Stimulated activated CD8-positive, alpha-beta memory T cell treated with anti-CD3 and anti-CD28 coated beads, Interleukin-12 subunit alpha, Interleukin-12 subunit beta, amount 100 ng/mL, for 4 hours (primary cell): ENCODE measurements at regions not wholly inside any gene's neighbourhood (a gene's known extent, or its start where the extent isn't known, plus 50 kb on each side); places are given as distances from the start of the nearest gene placed in this dataset.
"Not testable (repeated sequence)": the region's sequence is repeated elsewhere in the genome, so short reads cannot be mapped to it uniquely, and the experiment has no call there.

ENCODE experiments used
- DNase-seq: peaks from one replicate; pipeline ENCODE4 v3.0.0-alpha.2; 2020; ENCODE audit warnings: low read depth

DNA sequence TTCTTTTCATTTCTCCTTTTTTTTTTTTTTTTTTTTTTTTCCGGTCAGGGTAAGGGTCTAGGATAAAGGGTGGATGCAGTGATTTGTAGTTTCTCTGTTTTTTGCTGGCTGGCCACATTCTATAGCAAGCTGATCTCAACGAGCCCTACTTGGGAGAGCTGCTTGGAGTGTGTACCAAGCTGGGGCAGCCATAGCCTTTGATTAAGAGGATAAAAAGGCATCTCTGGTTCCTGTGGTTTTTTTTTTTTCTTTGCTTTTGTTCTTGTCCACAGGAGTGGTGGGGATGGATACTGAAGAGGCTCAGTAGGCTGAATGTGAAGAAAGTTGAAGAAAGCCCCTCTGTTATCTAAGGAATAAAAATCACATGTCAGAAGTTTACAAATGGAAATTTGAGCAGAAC lies 955.3 kb upstream of the WWC1 start:
- no peak for DNase-seq

DNA sequence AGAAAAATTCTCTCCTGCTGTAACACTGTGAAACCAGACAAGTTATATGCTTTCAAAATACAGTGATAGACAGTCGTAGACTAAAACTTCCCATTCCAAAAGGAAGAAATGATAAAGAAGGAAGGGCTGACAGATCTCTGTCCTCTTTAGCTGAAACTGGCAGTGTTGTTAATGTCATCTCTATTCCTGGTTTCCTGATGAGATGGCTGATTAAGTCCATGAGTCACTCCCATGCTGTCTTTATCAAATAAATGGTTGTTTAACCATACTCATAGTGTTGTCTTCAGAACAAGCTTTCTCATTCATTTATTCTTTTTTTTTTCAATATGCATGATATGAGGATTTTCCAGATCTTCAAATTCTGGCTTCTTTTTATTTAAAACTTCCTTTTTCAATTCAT lies 952.2 kb upstream of the WWC1 start:
- DNase-seq: no peak

DNA sequence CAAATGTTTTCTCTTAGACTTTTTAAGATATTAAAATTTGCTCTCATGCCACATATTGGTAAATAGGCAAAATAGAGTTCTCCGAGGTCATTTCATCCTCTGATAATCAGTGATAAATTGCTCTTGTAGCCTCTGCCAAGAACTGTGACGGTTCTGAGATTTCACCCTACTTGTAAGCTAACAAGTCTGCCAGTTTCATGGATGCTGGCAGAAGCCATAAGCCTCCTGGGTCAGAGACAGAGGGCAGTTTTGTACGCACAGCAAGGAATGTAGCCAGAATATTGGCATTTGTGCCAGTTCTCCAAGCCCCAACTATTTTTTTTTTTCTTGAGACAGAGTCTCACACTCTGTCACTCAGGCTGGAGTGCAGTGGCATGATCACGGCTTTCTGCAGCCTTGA lies 945.0 kb upstream of the WWC1 start:
- DNase-seq: no peak

DNA sequence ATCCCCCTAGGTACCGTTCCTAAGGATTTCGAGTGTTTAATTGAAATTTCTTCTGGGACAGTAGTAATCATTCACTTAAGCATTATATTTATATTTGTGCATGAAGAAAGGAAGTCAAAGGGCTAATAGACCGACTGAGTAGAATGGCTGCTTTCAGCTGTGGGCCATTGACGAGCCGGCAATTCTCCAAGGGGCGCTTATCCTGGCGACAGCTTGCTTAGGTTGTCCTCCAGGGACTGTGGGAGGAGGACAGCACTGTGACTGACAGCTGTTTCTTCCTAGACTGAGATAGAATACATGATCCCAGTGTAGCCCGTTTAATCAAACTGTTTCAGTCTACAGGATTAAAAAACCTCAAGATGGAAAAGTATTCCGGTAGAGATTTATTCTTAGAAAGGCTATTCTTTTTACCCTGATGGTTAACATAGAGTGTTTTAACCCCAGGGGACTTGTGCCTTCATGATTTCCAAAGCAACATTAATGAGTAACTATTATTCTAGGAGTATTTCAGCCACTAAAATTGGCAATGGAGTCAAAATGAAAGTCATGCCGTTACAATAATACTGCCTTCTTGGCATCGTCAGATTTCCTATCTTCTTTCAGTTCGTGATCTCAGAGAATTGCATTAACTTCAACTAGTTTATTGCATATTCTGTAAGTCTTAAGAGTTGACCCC lies 943.1 kb upstream of the WWC1 start:
- DNase-seq: no peak

DNA sequence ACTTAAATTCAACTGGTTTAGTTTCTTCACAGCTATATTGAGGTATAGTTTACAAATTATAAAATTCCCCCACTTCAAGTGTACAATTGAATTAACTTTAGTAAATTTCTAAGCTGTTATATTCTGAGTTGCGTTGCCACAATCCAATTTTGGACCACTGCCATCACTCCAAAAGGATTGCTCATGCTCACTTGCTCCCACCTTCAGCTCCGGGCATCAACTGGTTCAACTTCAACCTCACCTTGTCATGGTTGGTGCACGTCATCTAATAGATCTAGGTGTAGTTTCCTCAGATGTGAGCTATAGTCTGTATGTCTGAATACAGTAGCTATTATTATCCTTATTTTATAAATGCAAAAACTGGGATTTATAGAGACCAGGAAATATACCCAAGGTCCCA lies 942.5 kb upstream of the WWC1 start:
- no peak for DNase-seq

DNA sequence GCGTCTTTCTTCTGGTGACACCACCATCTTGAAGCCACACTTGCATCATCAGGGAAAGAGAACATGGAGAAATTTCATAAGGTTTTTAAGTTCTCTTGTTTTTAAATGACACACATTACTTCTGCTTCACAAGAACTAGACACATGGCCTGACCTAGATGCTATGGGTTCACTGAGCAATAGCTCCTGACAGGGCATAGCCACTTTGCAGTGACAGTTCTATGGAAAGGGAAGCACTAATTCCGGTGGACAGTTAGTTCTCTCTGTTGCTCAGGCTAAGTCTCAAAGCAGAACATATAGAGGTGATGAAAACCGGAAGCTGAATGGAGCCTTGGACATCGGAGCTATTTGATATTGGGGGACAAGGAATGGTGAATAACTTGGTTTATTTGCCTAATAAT lies 940.1 kb upstream of the WWC1 start:
- no peak for DNase-seq

DNA sequence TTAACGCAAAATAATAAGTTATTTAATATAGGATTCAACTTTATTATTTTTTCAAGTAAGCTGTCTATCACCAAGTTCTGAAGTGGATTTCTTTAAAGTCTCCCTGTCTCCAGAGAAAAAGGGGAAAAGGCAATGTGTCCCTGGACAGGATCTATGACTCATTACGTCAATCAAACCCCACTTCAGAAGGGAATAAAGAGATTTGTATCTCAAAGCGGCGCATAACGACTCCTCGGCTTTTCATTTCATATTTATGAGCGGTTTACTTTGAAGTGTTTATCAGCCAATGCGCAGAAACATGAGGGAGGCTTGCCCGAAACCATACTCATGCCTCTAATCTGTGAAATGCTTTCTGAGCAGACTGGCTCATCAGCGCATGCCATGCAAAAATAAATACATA lies 938.6 kb upstream of the WWC1 start:
- DNase-seq: no peak

DNA sequence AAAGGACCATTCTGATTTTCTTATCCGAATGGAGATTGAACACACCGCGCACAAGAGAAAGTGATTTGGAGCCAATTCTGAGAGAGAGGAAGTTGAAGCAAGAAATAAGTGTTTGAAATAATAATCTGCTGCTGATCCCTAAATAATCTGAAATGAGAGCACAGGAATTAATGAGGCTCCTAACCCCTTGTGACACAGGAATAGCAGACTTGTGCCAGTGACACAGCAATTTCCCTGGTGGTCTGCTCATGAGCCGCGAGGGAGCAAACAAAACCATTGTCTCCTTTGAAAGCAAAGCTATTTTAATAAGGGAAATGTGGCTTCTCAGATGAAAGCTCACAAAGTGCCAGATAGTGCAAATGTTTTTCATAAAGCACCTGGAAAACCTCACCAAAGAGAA lies 936.1 kb upstream of the WWC1 start:
- DNase-seq: no peak

DNA sequence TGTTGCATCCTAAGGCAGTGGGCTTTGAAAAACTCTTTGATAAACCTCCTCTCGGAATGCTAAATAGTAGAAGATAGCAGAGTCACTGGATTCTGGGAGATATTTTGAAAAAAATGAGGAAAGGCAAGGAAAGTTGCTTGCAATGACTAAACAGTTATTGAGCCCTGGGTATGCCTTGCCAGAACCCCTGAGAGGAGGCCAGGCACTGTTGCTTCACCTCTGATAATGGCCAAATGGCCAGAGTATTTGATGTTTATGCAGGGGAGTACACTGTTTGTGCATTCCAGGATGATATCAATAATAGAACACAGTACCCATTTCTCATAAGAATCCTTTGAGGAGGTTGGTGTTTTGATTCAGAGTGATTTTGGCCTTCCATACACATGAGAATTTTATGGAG lies 935.1 kb upstream of the WWC1 start:
- no peak for DNase-seq

DNA sequence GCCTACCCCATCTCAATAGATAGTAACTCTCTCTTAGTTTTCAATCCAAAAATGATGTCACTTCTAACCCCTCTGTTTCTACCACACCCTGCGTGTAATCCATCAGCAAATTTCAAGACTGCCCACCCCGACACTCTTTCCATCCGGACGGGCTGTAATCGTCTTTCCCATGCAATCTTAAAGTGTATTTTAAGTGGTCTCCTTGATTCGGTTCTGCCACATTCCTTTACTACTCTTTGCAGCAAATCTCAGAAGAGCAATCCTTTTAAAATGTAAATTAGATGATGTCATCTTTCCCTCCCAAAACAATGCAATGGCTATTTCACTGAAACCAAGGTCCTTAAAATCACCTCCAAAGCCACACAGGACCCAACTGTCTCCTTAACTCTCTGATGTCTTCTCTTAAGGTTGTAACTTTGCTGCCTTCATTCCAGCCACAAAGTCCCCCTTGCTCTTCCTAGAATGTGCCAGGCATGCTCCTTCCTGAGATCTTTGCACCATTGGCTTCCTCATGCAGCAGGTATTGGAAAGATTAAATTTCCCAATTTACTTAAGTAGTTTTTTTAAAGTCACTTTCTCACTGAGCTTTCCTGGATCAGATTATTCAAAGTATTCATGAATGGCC lies 932.5 kb upstream of the WWC1 start:
- no peak for DNase-seq

DNA sequence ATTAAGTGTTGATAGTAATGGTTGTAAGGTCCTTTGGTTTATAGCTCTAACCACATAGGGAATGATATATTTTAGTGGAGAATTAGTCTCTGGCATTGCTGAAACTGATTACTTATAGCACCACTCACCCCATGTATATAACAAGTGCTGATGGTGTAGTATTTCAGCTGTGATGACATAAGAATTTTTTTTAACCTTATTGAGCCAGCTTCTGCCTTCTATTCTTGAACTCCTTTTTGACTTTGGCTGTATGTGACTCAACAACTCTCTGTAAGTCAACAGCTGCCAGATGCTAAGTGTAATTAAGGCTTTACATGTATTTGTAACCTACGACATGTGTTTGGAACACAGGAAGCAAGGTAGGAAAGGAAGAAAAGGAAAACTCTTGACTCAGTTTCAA lies 929.6 kb upstream of the WWC1 start:
- DNase-seq: no peak

DNA sequence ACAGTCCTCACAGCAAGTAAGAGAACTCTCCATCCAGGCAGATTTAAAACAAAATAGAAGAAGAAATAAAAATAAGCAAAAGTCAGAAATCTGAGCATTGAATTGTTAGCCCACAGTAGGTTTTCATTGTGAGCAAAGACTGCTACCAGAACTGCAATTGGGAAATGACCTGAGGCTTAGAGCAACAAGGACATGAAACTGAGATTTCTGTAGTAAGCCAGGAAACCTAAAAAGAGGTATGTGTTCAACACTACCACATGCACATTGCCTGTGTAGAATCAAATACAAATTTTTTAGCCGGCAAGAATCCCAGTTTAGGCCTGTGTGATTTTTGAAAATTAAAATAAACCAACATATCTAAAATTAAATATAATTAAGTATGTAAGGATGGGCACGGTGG lies 928.4 kb upstream of the WWC1 start:
- DNase-seq: no peak

DNA sequence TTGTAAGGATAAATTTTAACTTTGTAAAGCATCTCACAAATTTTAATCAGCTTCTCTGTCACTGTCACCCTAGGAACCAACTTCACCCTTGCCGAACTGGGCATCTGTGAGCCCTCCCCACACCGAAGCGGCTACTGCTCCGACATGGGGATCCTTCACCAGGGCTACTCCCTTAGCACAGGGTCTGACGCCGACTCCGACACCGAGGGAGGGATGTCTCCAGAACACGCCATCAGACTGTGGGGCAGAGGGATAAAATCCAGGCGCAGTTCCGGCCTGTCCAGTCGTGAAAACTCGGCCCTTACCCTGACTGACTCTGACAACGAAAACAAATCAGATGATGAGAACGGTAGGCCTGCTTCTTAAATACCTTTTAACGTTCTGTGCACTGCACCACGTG lies 916.3 kb upstream of the WWC1 start:
- DNase-seq: no peak

DNA sequence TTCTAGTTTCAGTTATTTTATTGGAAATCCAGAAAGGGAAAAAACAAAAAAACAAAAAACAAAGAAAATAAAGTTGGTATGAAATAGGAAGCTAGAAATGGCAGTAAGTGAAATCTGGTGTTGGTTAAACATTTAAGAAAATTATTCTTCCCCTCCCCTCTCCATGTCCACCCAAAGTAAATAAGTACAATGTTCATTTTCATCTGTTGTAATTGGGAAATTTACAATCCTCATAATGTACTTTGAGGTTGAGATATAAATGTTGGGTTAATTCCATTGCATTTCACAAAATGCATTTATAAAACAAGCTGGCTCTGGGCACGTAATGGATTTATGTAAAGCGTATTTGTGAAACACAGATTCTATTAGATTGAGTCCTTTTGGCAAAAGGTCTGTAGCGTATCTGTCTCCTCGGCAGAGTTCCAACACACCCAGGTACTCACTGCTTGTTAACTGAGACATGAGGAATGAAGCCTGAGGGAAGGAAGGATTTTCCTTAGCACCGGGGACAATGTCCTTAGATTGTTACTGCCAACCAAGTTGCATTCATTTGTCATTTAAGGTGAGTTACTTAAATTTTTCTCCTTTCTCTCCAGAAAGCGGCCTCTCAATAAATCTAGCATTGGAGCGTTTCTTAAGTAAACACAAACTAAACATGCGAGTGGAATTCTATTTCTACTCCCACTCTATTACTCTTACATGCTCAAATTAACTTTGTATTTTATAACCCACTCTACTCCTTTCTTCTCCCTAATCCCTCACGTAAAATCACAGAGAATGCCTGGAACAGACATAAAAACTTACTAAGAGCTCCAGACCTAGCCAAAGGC lies 912.3 kb upstream of the WWC1 start:
- DNase-seq: no peak

DNA sequence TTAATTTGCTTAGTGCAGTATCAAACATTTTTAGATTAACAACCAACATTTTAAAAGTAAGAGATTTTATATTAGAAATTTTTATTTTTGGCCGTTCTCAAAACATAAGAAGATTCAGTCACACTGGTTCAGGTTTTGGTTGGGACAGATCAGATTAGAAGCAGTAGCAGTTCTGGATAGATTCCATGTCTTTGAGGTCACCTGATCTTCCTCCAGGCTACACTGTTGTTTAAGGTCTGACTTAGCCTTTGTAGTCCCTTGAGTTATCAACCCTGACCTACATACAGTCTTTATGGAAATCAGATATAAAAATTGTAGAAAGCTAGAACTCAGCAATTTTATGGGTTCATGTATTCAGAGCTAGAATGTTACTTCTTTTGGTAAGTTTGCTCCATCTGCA lies 910.0 kb upstream of the WWC1 start:
- DNase-seq: no peak

DNA sequence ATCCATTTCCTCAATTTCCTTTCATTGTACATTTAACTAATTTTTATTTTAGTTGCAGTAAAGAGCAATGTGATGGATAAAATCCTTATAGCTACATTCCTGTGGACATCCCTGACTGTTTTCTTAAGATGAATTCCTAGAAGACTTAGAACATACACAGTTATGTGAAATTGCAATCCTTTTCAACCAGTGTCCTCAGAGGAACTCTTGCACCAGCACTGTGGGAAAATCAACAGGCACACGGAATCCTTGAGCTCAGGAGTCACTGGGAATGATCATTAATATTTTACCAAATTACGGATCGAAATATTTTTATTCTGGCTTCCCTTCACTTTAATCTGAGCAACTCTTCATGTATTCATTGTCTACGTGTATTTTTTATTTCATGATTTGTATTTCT lies 901.9 kb upstream of the WWC1 start:
- no peak for DNase-seq

DNA sequence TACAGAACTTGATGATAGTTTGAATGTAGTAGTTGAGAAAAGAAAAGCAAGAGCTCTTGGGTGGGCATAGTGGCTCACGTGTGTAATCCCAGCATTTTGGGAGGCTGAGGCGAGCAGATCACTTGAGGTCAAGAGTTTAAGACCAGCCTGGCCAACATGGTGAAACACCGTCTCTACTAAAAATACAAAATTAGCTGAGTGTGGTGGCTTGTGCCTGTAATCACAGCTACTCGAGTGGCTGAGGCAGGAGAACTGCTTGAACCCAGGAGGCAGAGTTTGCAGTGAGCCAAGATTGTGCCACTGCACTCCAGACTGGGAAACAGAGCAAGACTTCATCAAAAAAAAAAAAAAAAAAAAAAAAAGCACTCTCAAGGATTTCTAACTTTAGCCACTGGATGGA lies 900.2 kb upstream of the WWC1 start:
- not testable (repeated sequence) for DNase-seq

DNA sequence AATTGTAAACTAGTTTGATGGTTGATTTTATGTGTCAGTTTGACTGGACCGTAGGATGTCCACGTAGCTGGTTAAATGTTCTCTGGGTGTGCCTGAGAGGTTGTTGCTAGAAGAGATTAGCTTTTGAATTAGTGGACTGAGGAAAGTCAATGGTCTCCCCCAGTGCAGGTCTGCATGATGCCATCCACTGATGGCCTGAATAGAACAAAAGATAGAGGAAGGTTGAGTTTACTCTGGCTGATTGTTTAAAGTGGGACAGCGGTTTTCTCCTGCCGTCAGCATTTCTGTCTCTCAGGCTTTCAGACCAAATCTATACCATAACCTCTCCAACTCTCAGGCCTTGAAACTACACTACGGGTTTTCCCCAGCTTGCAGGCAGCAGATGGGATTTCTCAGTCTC lies 899.2 kb upstream of the WWC1 start:
- DNase-seq: no peak

DNA sequence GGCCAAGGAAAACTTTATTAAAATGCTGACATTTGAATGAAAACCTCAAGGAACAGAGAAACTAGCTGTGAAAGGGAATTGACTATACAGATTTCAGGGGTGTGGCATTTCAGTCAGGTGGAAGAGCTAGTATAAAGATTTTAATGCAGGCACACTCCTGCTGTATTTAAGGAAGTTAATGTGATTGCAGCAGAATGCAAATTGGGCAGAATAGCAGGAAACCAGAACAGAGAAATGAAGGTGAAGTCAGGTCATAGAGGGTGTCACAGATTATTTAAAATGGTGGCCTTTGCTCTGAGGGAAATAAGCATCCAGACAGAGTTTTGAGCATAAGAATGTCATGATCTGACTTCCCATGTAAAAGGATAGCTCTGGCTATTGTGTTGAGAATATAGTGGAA lies 898.1 kb upstream of the WWC1 start:
- DNase-seq: no peak

DNA sequence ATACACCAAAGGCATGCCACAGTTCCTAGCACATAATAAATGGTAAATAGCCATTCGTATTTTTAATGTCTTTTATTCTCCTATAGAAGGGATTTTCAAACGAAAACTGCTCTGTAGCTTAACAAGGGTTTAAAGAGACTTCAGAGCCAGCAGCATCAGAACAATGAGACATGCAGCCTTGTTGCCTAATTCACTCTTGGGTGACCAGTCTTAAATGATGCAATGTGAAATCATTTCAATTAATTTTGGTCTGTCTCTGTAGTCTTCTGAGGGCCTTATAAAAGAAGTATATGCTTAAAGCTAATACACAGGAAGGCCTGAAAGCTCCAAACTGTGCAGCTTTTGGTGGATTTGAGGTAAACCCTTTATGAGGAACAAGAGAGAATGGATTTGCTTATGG lies 888.8 kb upstream of the WWC1 start:
- no peak for DNase-seq

DNA sequence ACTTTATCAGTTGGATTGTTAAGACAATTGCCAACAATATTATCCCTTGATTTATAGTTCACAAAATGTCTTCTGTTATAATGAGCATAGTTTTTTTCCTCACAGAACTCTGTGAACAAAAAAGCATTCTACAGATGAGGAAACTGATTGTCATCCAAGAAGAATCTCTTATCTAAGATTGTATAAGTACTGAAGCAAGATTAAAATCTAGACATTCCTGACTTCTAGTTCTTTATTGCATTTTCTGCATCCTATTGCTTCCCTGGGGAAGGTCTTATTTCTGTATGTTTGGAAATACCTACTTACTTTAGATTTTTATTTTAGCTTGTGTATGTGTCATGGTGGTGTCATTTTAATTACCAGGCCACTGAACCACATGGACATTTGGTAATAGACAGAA lies 884.9 kb upstream of the WWC1 start:
- DNase-seq: no peak

DNA sequence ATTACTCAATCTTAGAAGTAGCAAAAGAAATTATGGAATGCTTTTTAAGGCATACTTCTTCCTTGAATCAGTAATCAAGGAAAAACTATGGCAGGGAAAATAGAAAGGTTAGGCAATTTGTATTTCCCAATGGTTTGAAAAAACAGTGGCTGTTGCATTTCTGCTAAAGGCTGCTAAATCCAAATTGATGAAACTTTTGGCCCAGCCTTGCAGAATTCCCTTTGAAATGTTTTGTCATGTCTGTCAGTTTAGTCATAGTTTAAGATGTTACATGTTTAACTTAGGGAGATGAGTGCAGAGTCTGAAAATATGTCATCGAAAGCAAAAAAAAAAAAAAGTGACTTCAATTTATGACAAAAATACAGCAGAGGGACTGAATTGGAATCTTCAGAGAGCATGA lies 878.9 kb upstream of the WWC1 start:
- no peak for DNase-seq

DNA sequence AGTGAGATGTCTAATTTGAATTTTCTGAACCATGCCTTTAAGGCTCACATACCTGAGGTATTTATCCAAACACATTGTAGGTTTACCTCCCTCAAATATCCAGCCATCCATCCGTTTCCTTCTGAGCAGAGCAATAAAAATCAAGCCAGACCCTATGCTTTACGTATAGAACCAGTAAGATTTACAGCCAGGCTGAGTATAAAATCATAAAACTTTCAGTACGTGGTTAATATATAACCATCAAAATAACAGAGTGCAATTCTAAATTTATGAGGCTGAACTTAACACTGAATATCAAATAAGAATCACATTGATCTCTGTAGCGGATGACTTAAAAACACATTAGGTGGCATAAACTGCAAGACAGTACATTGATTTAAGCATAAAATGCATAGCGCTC lies 877.9 kb upstream of the WWC1 start:
- no peak for DNase-seq

DNA sequence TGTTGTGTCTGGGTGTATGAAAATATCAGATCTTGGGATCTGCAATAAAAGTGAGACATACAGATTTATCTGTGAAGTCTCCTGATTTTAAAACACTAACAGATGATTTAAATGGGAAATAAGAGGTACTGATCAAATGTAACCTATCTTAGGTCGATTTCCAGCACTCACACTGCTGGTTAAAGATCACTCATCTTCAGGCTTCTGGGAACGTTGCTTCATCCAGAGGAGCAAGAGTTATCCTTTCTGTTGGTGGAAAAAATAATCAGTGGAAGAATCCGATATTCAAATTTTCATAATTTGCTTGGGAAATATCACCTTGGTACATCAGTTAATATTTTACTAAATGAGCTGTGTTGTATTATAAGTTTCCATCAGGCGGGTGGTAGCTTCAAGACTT lies 876.8 kb upstream of the WWC1 start:
- no peak for DNase-seq
